ENCODE measurements at regions not wholly inside any gene's neighbourhood (a gene's known extent, or its start where the extent isn't known, plus 50 kb on each side); places are given as distances from the start of the nearest gene placed in this dataset.
A peak's percentile ranks its signal among the peaks of the same experiment; 100 is the strongest.
"Not testable (repeated sequence)": the region's sequence is repeated elsewhere in the genome, so short reads cannot be mapped to it uniquely, and the experiment has no call there.

DNA sequence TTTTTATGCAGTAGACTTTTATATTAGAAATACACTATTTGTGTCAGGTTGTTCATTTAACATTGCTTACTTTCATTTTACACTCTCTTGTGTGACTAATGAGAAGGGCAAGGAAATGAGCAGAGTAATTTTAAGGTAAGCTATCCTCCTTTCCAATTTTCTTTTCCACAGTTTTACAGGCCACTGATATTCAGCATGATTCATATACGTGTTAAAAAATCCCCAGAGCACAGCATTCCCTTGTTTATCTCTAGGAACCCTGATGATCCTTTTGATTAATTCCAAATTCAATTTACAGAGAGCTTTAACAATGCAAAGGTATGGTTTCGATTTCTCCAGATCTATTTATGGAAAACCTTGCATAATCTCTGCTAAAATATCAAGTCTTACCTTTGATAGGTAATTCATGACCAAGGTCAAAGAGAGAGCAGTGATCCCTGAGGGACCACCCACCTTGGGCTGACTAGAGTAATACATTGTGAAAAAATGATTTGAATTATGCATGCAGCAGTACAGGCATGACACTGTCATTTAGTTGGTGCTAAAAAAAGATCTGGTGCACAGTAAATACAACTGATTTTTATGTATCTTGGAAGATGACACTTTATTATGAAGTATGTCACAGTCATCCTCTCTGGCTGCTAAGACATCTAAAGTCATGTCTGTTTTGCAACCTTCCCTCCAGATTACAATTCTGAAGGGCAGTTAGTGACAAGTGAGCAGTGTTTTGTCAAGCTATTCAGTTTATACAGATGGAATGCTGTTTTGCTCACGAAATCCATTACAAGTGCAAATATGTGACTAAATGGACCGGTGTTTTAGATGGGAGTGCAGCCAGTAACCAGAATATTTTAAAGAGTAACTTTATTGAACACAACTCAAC is 736.6 kb downstream of the EPHA7 start:
- DNase-seq (ENCODE audit: low read depth) = peak; percentile 3
- no peak overlapping the region for H3K4me3 ChIP-seq (ENCODE audit: low read length)
- no peak for TF ChIP-seq CTCF (conservative IDR thresholded peaks at IDR 0.05; ENCODE audit: low read length)

DNA sequence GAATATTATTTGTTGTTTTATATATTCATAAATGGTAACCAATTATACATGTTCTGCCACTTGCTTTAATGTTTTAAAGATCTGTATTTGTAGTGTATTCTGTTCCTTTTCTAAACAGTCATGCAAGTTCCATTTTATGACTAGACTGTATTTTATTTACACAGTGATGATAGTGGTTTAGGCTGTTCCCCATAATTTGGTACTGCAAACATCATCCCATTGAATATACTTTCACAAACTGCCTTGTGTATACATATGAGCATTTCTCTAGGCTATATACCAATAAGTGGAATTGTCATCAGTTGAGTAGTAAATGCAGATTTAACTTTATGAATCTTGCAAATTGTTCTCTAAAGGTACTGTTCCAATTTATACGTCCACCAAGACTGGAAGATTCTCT is 738.0 kb downstream of the EPHA7 start:
- no peak for DNase-seq (ENCODE audit: low read depth)
- TF ChIP-seq CTCF (conservative IDR thresholded peaks at IDR 0.05; ENCODE audit: low read length) = no peak
- no peak overlapping the region for H3K4me3 ChIP-seq (ENCODE audit: low read length)

DNA sequence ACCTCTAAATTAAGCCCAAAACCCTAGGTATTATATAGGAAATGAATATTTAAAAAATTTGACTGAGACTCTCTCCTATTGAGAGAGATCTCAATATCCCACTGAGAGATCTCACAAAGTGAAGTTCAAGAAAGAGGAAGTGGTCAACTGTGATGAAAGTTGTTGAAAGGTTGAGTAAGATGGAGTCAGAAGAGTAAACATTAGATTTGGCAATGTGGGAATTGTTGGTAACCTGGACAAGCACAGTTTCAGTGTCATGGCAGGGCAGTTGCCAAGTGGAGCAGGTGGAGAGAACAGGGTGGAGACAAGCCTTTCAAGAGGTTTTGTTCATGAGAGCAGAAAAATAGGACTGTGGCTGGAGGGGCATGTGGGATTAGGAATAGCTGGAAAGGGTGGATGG is 747.9 kb downstream of the EPHA7 start:
- DNase-seq (ENCODE audit: low read depth); H3K4me3 ChIP-seq (ENCODE audit: low read length): not testable (repeated sequence)

DNA sequence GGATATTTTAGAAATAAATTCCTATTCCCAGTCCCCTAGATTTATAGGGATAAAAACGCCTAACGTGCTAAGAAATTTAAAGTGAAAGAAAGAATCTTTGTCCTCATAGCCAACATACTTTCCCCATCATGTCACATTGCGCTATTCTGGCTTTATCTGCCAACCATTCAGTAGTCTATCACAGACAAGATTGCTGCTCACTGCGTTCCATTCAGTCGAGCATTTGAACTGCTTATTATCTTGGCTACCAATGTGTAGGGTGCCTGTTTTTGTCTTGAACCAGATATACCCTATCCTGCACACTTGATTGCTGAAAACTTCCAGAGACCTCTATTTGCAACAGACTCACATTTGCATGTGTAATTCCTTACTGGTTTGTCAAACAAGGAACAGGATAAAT is 751.5 kb downstream of the EPHA7 start:
- no peak for TF ChIP-seq CTCF (conservative IDR thresholded peaks at IDR 0.05; ENCODE audit: low read length)
- no peak overlapping the region for H3K4me3 ChIP-seq (ENCODE audit: low read length)
- peak; percentile 31 for DNase-seq (ENCODE audit: low read depth)

DNA sequence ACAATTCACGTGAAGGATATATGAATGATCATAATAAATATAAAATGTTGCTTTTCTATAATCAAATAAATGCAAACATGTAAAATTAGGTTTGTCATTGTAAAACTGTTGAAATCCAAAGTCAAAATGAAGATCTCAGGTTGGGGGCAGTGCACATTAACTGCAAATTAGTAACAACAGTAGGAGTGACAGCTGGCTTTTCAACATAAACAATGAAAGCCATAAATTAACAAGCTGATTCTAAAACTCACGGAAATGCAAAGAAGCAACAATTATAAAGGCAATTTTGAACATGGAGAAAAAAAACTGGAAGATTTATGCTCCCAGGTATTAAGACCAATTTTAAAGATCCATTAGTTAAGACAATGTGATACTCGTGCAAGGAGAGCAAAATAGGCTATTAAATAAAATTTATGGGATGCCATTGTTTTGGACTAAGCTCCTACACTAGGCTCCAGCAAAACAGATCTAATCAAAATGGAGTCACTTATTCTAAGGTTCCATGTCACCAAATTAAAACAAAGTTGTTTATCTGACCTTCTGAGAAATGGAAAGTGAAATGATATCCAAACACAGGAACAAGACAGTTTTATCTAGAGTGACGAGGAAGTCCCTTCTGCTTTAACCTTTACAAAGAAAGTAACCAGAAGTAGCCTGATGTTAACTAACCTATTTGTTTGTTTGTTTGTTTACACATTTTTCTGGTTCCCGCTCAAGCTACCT is 770.8 kb downstream of the EPHA7 start:
- no peak for DNase-seq (ENCODE audit: low read depth)
- TF ChIP-seq CTCF (conservative IDR thresholded peaks at IDR 0.05; ENCODE audit: low read length) = no peak
- H3K4me3 ChIP-seq (ENCODE audit: low read length) = no peak overlapping the region

DNA sequence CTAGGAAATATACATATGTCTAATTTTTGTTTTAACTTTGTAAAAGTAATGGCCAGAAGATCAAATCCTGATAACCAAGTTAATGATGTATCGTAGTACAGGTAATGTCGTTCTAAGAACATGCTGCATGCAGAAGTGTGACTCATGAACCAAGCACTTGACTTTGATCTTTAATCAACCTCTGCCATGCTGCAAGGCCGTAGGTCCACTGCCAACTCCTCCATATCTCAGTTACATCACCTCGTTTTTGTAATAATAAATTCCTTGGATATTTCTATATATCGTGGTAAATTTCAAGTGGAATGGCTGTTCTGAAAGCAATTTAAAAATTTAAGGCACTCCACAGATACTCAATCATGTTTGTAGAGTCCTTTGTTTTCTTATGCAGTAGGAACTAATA is 771.7 kb downstream of the EPHA7 start:
- H3K4me3 ChIP-seq (ENCODE audit: low read length) = no peak overlapping the region
- DNase-seq (ENCODE audit: low read depth) = no peak
- no peak for TF ChIP-seq CTCF (conservative IDR thresholded peaks at IDR 0.05; ENCODE audit: low read length)

- DNase-seq (ENCODE audit: low read depth); H3K4me3 ChIP-seq (ENCODE audit: low read length): not testable (repeated sequence)
These were observed 775.1 kb downstream of the EPHA7 start for GRCh38 chr6:92644104-92644791.
